ENCODE measurements at regions not wholly inside any gene's neighbourhood (a gene's known extent, or its start where the extent isn't known, plus 50 kb on each side); places are given as distances from the start of the nearest gene placed in this dataset.

GRCh38 chr15:101561584-101561906, 72.0 kb upstream of the PCSK6 start:
- CTCF ChIA-PET = no interaction called here
- POLR2A ChIA-PET = no interaction called here
- intact Hi-C loops (cut with micrococcal nuclease) = no loop called here

GRCh38 chr15:101560722-101561583, 71.4 kb upstream of the PCSK6 start:
- ChIA-PET POLR2A (no interaction called here), CTCF (no interaction called here)
- H3K4me1 Mint-ChIP-seq = peaks cover 0 to 7% (median 0%) of the 10 kb centered on the region in 7 donors
- H3K36me3 Mint-ChIP-seq = no peaks in the 10 kb centered on the region
- no peak for ATAC-seq
- H3K9me3 ChIP-seq (ENCODE audit: control insufficient read depth in 2 of 3, low read length in 3 of 3) = no peaks in the 10 kb centered on the region
- no peaks in the 10 kb centered on the region for H3K27me3 ChIP-seq (ENCODE audit: control insufficient read depth in 2 of 2, insufficient read depth in 2 of 2, low read length in 2 of 2)
- H3K27ac Mint-ChIP-seq = no peak overlapping the region
- H3K4me1 ChIP-seq (ENCODE audit: control insufficient read depth in 2 of 2, insufficient read depth in 2 of 2, low read length in 2 of 2) = no peaks in the 10 kb centered on the region
- H3K4me3 ChIP-seq (ENCODE audit: low read length) = no peak overlapping the region
- intact Hi-C loops (cut with micrococcal nuclease) = no loop called here
- no peaks in the 10 kb centered on the region for H3K36me3 ChIP-seq (ENCODE audit: control insufficient read depth in 2 of 3, insufficient read depth in 3 of 3, low read length in 3 of 3)
- H3K27ac ChIP-seq (ENCODE audit: low read depth, low read length) = no peak overlapping the region
- no peak overlapping the region for H3K4me3 Mint-ChIP-seq
- DNase-seq = no peak
- peaks cover 0 to 33% (median 16%) of the 10 kb centered on the region in 5 donors for H3K27me3 Mint-ChIP-seq
- H3K9me3 Mint-ChIP-seq = peaks cover 0 to 2% (median 0%) of the 10 kb centered on the region in 11 donors

More at GRCh38 chr15:101561584-101561906, 72.0 kb upstream of the PCSK6 start:
- Mint-ChIP-seq H3K4me3 (no peak overlapping the region), H3K27ac (no peak overlapping the region), H3K4me1 (peaks cover 0 to 7% (median 0%) of the 10 kb centered on the region in 7 donors), H3K36me3 (no peaks in the 10 kb centered on the region), H3K27me3 (peaks cover 0 to 34% (median 16%) of the 10 kb centered on the region in 5 donors), H3K9me3 (peaks cover 0 to 2% (median 0%) of the 10 kb centered on the region in 11 donors)
- H3K27ac ChIP-seq (ENCODE audit: low read depth, low read length) = no peak overlapping the region
- ATAC-seq = no peak
- no peak for DNase-seq
- no peaks in the 10 kb centered on the region for H3K36me3 ChIP-seq (ENCODE audit: control insufficient read depth in 2 of 3, insufficient read depth in 3 of 3, low read length in 3 of 3)
- no peaks in the 10 kb centered on the region for H3K9me3 ChIP-seq (ENCODE audit: control insufficient read depth in 2 of 3, low read length in 3 of 3)
- no peaks in the 10 kb centered on the region for H3K27me3 ChIP-seq (ENCODE audit: control insufficient read depth in 2 of 2, insufficient read depth in 2 of 2, low read length in 2 of 2)
- no peaks in the 10 kb centered on the region for H3K4me1 ChIP-seq (ENCODE audit: control insufficient read depth in 2 of 2, insufficient read depth in 2 of 2, low read length in 2 of 2)
- H3K4me3 ChIP-seq (ENCODE audit: low read length) = no peak overlapping the region

- Mint-ChIP-seq H3K27ac (no peak overlapping the region), H3K36me3 (no peaks in the 10 kb centered on the region), H3K27me3 (peaks cover 0 to 35% (median 13%) of the 10 kb centered on the region in 5 donors), H3K4me1 (peaks cover 0 to 7% (median 0%) of the 10 kb centered on the region in 7 donors), H3K9me3 (peaks cover 0 to 2% (median 0%) of the 10 kb centered on the region in 11 donors), H3K4me3 (no peak overlapping the region)
- Histone ChIP-seq H3K36me3 (ENCODE audit: control insufficient read depth in 2 of 3, insufficient read depth in 3 of 3, low read length in 3 of 3) (no peaks in the 10 kb centered on the region), H3K4me3 (ENCODE audit: low read length) (no peak overlapping the region), H3K4me1 (ENCODE audit: control insufficient read depth in 2 of 2, insufficient read depth in 2 of 2, low read length in 2 of 2) (no peaks in the 10 kb centered on the region), H3K27me3 (ENCODE audit: control insufficient read depth in 2 of 2, insufficient read depth in 2 of 2, low read length in 2 of 2) (no peaks in the 10 kb centered on the region), H3K9me3 (ENCODE audit: control insufficient read depth in 2 of 3, low read length in 3 of 3) (no peaks in the 10 kb centered on the region), H3K27ac (ENCODE audit: low read depth, low read length) (no peak overlapping the region)
- ChIA-PET POLR2A (no interaction called here), CTCF (no interaction called here)
- ATAC-seq (no peak), DNase-seq (no peak)
- intact Hi-C loops (cut with micrococcal nuclease) = no loop called here
Measured at GRCh38 chr15:101559952-101560351, 70.4 kb upstream of the PCSK6 start.

- no peaks in the 10 kb centered on the region for H3K36me3 ChIP-seq (ENCODE audit: control insufficient read depth in 2 of 3, insufficient read depth in 3 of 3, low read length in 3 of 3)
- ChIA-PET CTCF (no interaction called here), POLR2A (no interaction called here)
- no peak overlapping the region for H3K4me3 ChIP-seq (ENCODE audit: low read length)
- H3K4me3 Mint-ChIP-seq = no peak overlapping the region
- intact Hi-C loops (cut with micrococcal nuclease) = no loop called here
- H3K4me1 ChIP-seq (ENCODE audit: control insufficient read depth in 2 of 2, insufficient read depth in 2 of 2, low read length in 2 of 2) = no peaks in the 10 kb centered on the region
- peaks cover 0 to 7% (median 0%) of the 10 kb centered on the region in 7 donors for H3K4me1 Mint-ChIP-seq
- peaks cover 0 to 33% (median 9%) of the 10 kb centered on the region in 5 donors for H3K27me3 Mint-ChIP-seq
- DNase-seq (no peak), ATAC-seq (no peak)
- H3K27me3 ChIP-seq (ENCODE audit: control insufficient read depth in 2 of 2, insufficient read depth in 2 of 2, low read length in 2 of 2) = no peaks in the 10 kb centered on the region
- no peak overlapping the region for H3K27ac ChIP-seq (ENCODE audit: low read depth, low read length)
- no peaks in the 10 kb centered on the region for H3K9me3 Mint-ChIP-seq
- no peaks in the 10 kb centered on the region for H3K9me3 ChIP-seq (ENCODE audit: control insufficient read depth in 2 of 3, low read length in 3 of 3)
- H3K27ac Mint-ChIP-seq = no peak overlapping the region
- H3K36me3 Mint-ChIP-seq = no peaks in the 10 kb centered on the region
Measured at GRCh38 chr15:101558221-101558941, 68.9 kb upstream of the PCSK6 start.

- H3K4me3 ChIP-seq (ENCODE audit: low read length) = no peak overlapping the region
- Mint-ChIP-seq H3K4me3 (no peak overlapping the region), H3K36me3 (no peaks in the 10 kb centered on the region), H3K27ac (no peak overlapping the region), H3K27me3 (peaks cover 0 to 35% (median 9%) of the 10 kb centered on the region in 5 donors), H3K9me3 (peaks cover 0 to 2% (median 0%) of the 10 kb centered on the region in 11 donors), H3K4me1 (peaks cover 0 to 7% (median 0%) of the 10 kb centered on the region in 7 donors)
- H3K27ac ChIP-seq (ENCODE audit: low read depth, low read length) = no peak overlapping the region
- no peaks in the 10 kb centered on the region for H3K36me3 ChIP-seq (ENCODE audit: control insufficient read depth in 2 of 3, insufficient read depth in 3 of 3, low read length in 3 of 3)
- ATAC-seq = no peak
- POLR2A ChIA-PET = no interaction called here
- no peaks in the 10 kb centered on the region for H3K4me1 ChIP-seq (ENCODE audit: control insufficient read depth in 2 of 2, insufficient read depth in 2 of 2, low read length in 2 of 2)
- CTCF ChIA-PET = no interaction called here
- no peaks in the 10 kb centered on the region for H3K9me3 ChIP-seq (ENCODE audit: control insufficient read depth in 2 of 3, low read length in 3 of 3)
- intact Hi-C loops (cut with micrococcal nuclease) = no loop called here
- no peaks in the 10 kb centered on the region for H3K27me3 ChIP-seq (ENCODE audit: control insufficient read depth in 2 of 2, insufficient read depth in 2 of 2, low read length in 2 of 2)
- no peak for DNase-seq
Measured at GRCh38 chr15:101556273-101556672, 66.8 kb upstream of the PCSK6 start.

- H3K36me3 ChIP-seq (ENCODE audit: control insufficient read depth in 2 of 3, insufficient read depth in 3 of 3, low read length in 3 of 3) = no peaks in the 10 kb centered on the region
- Mint-ChIP-seq H3K36me3 (no peaks in the 10 kb centered on the region), H3K9me3 (peaks cover 0 to 2% (median 0%) of the 10 kb centered on the region in 11 donors), H3K4me1 (peaks cover 0 to under 1% (median 0%) of the 10 kb centered on the region in 7 donors), H3K4me3 (no peak overlapping the region), H3K27me3 (peaks cover 3 to 32% (median 9%) of the 10 kb centered on the region in 5 donors), H3K27ac (no peak overlapping the region)
- H3K9me3 ChIP-seq (ENCODE audit: control insufficient read depth in 2 of 3, low read length in 3 of 3) = no peaks in the 10 kb centered on the region
- intact Hi-C loops (cut with micrococcal nuclease) = no loop called here
- no peaks in the 10 kb centered on the region for H3K4me1 ChIP-seq (ENCODE audit: control insufficient read depth in 2 of 2, insufficient read depth in 2 of 2, low read length in 2 of 2)
- CTCF ChIA-PET = no interaction called here
- no peak overlapping the region for H3K27ac ChIP-seq (ENCODE audit: low read depth, low read length)
- POLR2A ChIA-PET = no interaction called here
- no peak overlapping the region for H3K4me3 ChIP-seq (ENCODE audit: low read length)
- no peaks in the 10 kb centered on the region for H3K27me3 ChIP-seq (ENCODE audit: control insufficient read depth in 2 of 2, insufficient read depth in 2 of 2, low read length in 2 of 2)
- ATAC-seq (no peak), DNase-seq (no peak)
Measured at GRCh38 chr15:101554115-101554915, 64.8 kb upstream of the PCSK6 start.

All from naive thymus-derived CD4-positive, alpha-beta T cell (primary cell).